Lower leg skin (tissue), 4 donors: ENCODE measurements at regions not wholly inside any gene's neighbourhood (a gene's known extent, or its start where the extent isn't known, plus 50 kb on each side); places are given as distances from the start of the nearest gene placed in this dataset.

ENCODE experiments used
- DNase-seq, 2 donors: peaks; one replicate each; pipeline ENCODE4 v3.0.0-alpha.2; 2019; ENCODE audit warnings: low spot score in 2 of 2
- H3K4me3 ChIP-seq: fragments of 200-600 bp; sonication (generic); 2 replicates; pipeline ENCODE4 v1.5.1; 2017; ENCODE audit warnings: mild to moderate bottlenecking, low read depth; ENCODE audit not compliant: poor library complexity, severe bottlenecking
- CTCF ChIP-seq, 3 donors: fragments of 450-650 bp; IDR thresholded peaks; one replicate each; pipeline ENCODE4 v1.5.1; 2016; ENCODE audit warnings: antibody characterized with exemption in 3 of 3, mild to moderate bottlenecking in 3 of 3, moderate library complexity in 2 of 3
- POLR2A ChIP-seq, 2 donors: fragments of 450-650 bp; IDR thresholded peaks; one replicate each; pipeline ENCODE4 v1.6.1; 2016 to 2017; ENCODE audit warnings: antibody characterized with exemption in 2 of 2, mild to moderate bottlenecking in 1 of 2, moderate library complexity in 1 of 2
- WGBS, 2 donors: methylation state at CpG; one replicate each; pipeline ENCODE4 v1.1.5; 2018; 5-methylcytosine and 5-hydroxymethylcytosine counted together
- intact Hi-C: fragments of 100-400 bp; cut with DNase I; formaldehyde crosslinking; loops from one replicate; pipeline ENCODE4 v1.15.0; 2023; ENCODE audit warnings: low total_unique reads

- DNase-seq = no peak
- intact Hi-C loops = no loop called here
- TF ChIP-seq POLR2A (IDR thresholded peaks at IDR 0.05) = no peak
- TF ChIP-seq CTCF (IDR thresholded peaks at IDR 0.05) = no peak
- H3K4me3 ChIP-seq = no peak overlapping the region
Measured at GRCh38 chr12:83664650-83665049, 977.9 kb downstream of the TMTC2 start.

GRCh38 chr12:83660727-83661358 is 974.1 kb downstream of the TMTC2 start:
- DNase-seq = no peak
- TF ChIP-seq CTCF (IDR thresholded peaks at IDR 0.05) (no peak), POLR2A (IDR thresholded peaks at IDR 0.05) (no peak)
- intact Hi-C loops = no loop called here
- no peak overlapping the region for H3K4me3 ChIP-seq
- WGBS, 2 donors = 81 to 82% methylated on average over 3 of the region's 3 CpGs

- TF ChIP-seq POLR2A (IDR thresholded peaks at IDR 0.05) (no peak), CTCF (IDR thresholded peaks at IDR 0.05) (no peak)
- no peak overlapping the region for H3K4me3 ChIP-seq
- WGBS, 2 donors = 34 to 38% methylated on average over 2 of the region's 2 CpGs
- intact Hi-C loops = no loop called here
- no peak for DNase-seq
Measured at GRCh38 chr12:83659321-83659720, 972.6 kb downstream of the TMTC2 start.

GRCh38 chr12:83656004-83656403 is 969.3 kb downstream of the TMTC2 start:
- H3K4me3 ChIP-seq = no peak overlapping the region
- intact Hi-C loops = no loop called here
- no peak for DNase-seq
- TF ChIP-seq CTCF (IDR thresholded peaks at IDR 0.05) (no peak), POLR2A (IDR thresholded peaks at IDR 0.05) (no peak)
- 34 to 57% methylated on average over 2 of the region's 2 CpGs for WGBS, 2 donors

GRCh38 chr12:83642205-83642604 is 955.5 kb downstream of the TMTC2 start:
- intact Hi-C loops = no loop called here
- TF ChIP-seq CTCF (IDR thresholded peaks at IDR 0.05) (no peak), POLR2A (IDR thresholded peaks at IDR 0.05) (no peak)
- H3K4me3 ChIP-seq = no peak overlapping the region
- DNase-seq = no peak
- 76 to 84% methylated on average over 3 of the region's 3 CpGs for WGBS, 2 donors

- WGBS, 2 donors = 93 to 97% methylated on average over 3 of the region's 3 CpGs
- no peak for DNase-seq
- H3K4me3 ChIP-seq = no peak overlapping the region
- intact Hi-C loops = no loop called here
- TF ChIP-seq POLR2A (IDR thresholded peaks at IDR 0.05) (no peak), CTCF (IDR thresholded peaks at IDR 0.05) (no peak)
Measured at GRCh38 chr12:83641789-83642188, 955.1 kb downstream of the TMTC2 start.
